SK-N-SH (cell line): ENCODE measurements at regions not wholly inside any gene's neighbourhood (a gene's known extent, or its start where the extent isn't known, plus 50 kb on each side); places are given as distances from the start of the nearest gene placed in this dataset.

Experiments used
- ELF1 ChIP-seq: IDR thresholded peaks from 2 replicates; pipeline ENCODE4 v1.4.0; 2012
- EP300 ChIP-seq, 2 experiments: IDR thresholded peaks; 2 replicates each; pipeline versions ENCODE4 v1.4.0 to v1.6.1; 2012; ENCODE audit warnings: borderline replicate concordance in 1 of 2, low read depth in 1 of 2, low read length in 1 of 2
- EZH2phosphoT487 ChIP-seq: fragments of 200-600 bp; sonication (generic); IDR thresholded peaks from 2 replicates; pipeline ENCODE4 v1.6.1; 2017; ENCODE audit warnings: low read depth, mixed run types, mild to moderate bottlenecking, antibody characterized with exemption, moderate library complexity, borderline replicate concordance
- FOXM1 ChIP-seq: IDR thresholded peaks from 2 replicates; pipeline ENCODE4 v1.4.0; 2012; ENCODE audit warnings: low read depth, mild to moderate bottlenecking
- NRF1 ChIP-seq: IDR thresholded peaks from 2 replicates; pipeline ENCODE4 v1.6.1; 2012; ENCODE audit warnings: low read depth, mild to moderate bottlenecking, low read length
- POLR2AphosphoS5 ChIP-seq: IDR thresholded peaks from 2 replicates; pipeline ENCODE4 v1.6.1; 2012; ENCODE audit warnings: low read depth, low read length
- RAD21 ChIP-seq: IDR thresholded peaks from 2 replicates; pipeline ENCODE4 v1.6.1; 2012; ENCODE audit warnings: mild to moderate bottlenecking, low read length
- RFX5 ChIP-seq: IDR thresholded peaks from 2 replicates; pipeline ENCODE4 v1.6.1; 2012; ENCODE audit warnings: mild to moderate bottlenecking, improper control_type of control experiment, low read length
- SMC3 ChIP-seq: IDR thresholded peaks from 2 replicates; pipeline ENCODE4 v1.6.1; 2012; ENCODE audit warnings: low read depth, low read length, improper control_type of control experiment
- TF ChIP-seq, protein P1 (sequence below): IDR thresholded peaks from 2 replicates; pipeline ENCODE4 v1.4.0; 2012; ENCODE audit warnings: low read depth
- TF ChIP-seq, protein P2 (sequence below): fragments of 200-600 bp; sonication (generic); IDR thresholded peaks from 2 replicates; pipeline ENCODE4 v1.6.1; 2017; ENCODE audit warnings: antibody characterized with exemption, mild to moderate bottlenecking, moderate library complexity
- TF ChIP-seq, protein P3 (sequence below): fragments of 150-350 bp; IDR thresholded peaks from 2 replicates; pipeline ENCODE4 v1.6.1; 2017; ENCODE audit warnings: antibody characterized with exemption, low read length, low read depth, borderline replicate concordance
- TF ChIP-seq, protein P4 (sequence below): IDR thresholded peaks from 2 replicates; pipeline ENCODE4 v1.6.1; 2012; ENCODE audit warnings: mild to moderate bottlenecking, low read depth, low read length, moderate library complexity

DNA sequence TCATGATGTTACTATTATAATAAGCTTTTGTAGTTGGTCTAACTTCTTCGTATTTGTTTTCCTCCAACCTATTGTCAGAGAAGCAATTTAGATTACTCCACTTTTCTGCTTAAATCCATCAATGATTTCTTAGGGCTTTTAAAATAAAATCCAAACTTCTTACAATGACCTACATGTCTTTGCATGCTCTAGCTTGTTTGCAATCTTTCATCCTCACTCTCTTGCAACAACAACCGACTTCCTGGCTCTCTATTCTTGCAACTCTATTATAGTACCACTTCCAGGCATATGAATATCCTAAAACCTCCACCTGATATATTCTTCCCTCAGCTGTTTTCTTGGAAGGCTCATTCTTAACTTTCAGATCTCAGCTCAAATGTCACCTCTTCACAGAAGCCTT, 1288.7 kb downstream of the PLA2G4A start:
- TF ChIP-seq, protein P1, sequence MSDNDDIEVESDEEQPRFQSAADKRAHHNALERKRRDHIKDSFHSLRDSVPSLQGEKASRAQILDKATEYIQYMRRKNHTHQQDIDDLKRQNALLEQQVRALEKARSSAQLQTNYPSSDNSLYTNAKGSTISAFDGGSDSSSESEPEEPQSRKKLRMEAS, result no peak
- TF ChIP-seq, protein P2, sequence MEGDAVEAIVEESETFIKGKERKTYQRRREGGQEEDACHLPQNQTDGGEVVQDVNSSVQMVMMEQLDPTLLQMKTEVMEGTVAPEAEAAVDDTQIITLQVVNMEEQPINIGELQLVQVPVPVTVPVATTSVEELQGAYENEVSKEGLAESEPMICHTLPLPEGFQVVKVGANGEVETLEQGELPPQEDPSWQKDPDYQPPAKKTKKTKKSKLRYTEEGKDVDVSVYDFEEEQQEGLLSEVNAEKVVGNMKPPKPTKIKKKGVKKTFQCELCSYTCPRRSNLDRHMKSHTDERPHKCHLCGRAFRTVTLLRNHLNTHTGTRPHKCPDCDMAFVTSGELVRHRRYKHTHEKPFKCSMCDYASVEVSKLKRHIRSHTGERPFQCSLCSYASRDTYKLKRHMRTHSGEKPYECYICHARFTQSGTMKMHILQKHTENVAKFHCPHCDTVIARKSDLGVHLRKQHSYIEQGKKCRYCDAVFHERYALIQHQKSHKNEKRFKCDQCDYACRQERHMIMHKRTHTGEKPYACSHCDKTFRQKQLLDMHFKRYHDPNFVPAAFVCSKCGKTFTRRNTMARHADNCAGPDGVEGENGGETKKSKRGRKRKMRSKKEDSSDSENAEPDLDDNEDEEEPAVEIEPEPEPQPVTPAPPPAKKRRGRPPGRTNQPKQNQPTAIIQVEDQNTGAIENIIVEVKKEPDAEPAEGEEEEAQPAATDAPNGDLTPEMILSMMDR, result no peak
- TF ChIP-seq, protein P3, sequence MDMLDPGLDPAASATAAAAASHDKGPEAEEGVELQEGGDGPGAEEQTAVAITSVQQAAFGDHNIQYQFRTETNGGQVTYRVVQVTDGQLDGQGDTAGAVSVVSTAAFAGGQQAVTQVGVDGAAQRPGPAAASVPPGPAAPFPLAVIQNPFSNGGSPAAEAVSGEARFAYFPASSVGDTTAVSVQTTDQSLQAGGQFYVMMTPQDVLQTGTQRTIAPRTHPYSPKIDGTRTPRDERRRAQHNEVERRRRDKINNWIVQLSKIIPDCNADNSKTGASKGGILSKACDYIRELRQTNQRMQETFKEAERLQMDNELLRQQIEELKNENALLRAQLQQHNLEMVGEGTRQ, result no peak
- TF ChIP-seq SMC3 (no peak), EP300 (IDR thresholded peaks at IDR 0.05; ENCODE audit: borderline replicate concordance in 1 of 2, low read depth in 1 of 2, low read length in 1 of 2) (no peak), RAD21 (no peak), FOXM1 (no peak), NRF1 (no peak), RFX5 (no peak), ELF1 (no peak), EZH2phosphoT487 (no peak), POLR2AphosphoS5 (no peak)
- TF ChIP-seq, protein P4, sequence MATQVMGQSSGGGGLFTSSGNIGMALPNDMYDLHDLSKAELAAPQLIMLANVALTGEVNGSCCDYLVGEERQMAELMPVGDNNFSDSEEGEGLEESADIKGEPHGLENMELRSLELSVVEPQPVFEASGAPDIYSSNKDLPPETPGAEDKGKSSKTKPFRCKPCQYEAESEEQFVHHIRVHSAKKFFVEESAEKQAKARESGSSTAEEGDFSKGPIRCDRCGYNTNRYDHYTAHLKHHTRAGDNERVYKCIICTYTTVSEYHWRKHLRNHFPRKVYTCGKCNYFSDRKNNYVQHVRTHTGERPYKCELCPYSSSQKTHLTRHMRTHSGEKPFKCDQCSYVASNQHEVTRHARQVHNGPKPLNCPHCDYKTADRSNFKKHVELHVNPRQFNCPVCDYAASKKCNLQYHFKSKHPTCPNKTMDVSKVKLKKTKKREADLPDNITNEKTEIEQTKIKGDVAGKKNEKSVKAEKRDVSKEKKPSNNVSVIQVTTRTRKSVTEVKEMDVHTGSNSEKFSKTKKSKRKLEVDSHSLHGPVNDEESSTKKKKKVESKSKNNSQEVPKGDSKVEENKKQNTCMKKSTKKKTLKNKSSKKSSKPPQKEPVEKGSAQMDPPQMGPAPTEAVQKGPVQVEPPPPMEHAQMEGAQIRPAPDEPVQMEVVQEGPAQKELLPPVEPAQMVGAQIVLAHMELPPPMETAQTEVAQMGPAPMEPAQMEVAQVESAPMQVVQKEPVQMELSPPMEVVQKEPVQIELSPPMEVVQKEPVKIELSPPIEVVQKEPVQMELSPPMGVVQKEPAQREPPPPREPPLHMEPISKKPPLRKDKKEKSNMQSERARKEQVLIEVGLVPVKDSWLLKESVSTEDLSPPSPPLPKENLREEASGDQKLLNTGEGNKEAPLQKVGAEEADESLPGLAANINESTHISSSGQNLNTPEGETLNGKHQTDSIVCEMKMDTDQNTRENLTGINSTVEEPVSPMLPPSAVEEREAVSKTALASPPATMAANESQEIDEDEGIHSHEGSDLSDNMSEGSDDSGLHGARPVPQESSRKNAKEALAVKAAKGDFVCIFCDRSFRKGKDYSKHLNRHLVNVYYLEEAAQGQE, result no peak
